Thoracic aorta (tissue), 2 donors: ENCODE measurements at regions not wholly inside any gene's neighbourhood (a gene's known extent, or its start where the extent isn't known, plus 50 kb on each side); places are given as distances from the start of the nearest gene placed in this dataset.
"Not testable (repeated sequence)": the region's sequence is repeated elsewhere in the genome, so short reads cannot be mapped to it uniquely, and the experiment has no call there.

Experiments
- ATAC-seq: fragments of 150-250 bp; one replicate; pipeline ENCODE4 v1.8.0; 2017; ENCODE audit warnings: low read depth; ENCODE audit not compliant: insufficient number of reproducible peaks, low FRiP score
- DNase-seq: peaks from one replicate; pipeline ENCODE4 v3.0.0-alpha.2; 2020; ENCODE audit warnings: low spot score
- H3K27ac ChIP-seq, 2 donors: fragments of 200-600 bp; sonication (generic); 1 replicate in 1 of 2; 2 replicates in 1 of 2; pipeline ENCODE4 v1.5.1; 2016; ENCODE audit warnings: mild to moderate bottlenecking in 2 of 2, moderate library complexity in 2 of 2
- H3K27me3 ChIP-seq: fragments of 200-600 bp; sonication (generic); replicated peaks from 2 replicates; pipeline ENCODE4 v1.6.0; 2016; ENCODE audit warnings: mild to moderate bottlenecking; ENCODE audit not compliant: insufficient read depth
- H3K36me3 ChIP-seq: fragments of 200-600 bp; sonication (generic); one replicate; pipeline ENCODE4 v1.5.1; 2016
- H3K4me1 ChIP-seq, 2 donors: fragments of 200-600 bp; sonication (generic); 1 replicate in 1 of 2; 2 replicates in 1 of 2; pipeline versions ENCODE4 v1.5.1 to v1.6.0; 2016; ENCODE audit warnings: low read depth in 2 of 2, mild to moderate bottlenecking in 1 of 2; ENCODE audit not compliant: control insufficient read depth in 1 of 2
- H3K4me3 ChIP-seq: fragments of 200-600 bp; sonication (generic); 2 replicates; pipeline ENCODE4 v1.5.1; 2016; ENCODE audit warnings: mild to moderate bottlenecking
- H3K9me3 ChIP-seq: fragments of 200-600 bp; sonication (generic); 2 replicates; pipeline ENCODE4 v1.5.1; 2016
- TF ChIP-seq, protein P1 (sequence below): fragments of 200-600 bp; sonication (generic); IDR thresholded peaks from one replicate; pipeline ENCODE4 v1.5.1; 2019; ENCODE audit warnings: antibody characterized with exemption

DNA sequence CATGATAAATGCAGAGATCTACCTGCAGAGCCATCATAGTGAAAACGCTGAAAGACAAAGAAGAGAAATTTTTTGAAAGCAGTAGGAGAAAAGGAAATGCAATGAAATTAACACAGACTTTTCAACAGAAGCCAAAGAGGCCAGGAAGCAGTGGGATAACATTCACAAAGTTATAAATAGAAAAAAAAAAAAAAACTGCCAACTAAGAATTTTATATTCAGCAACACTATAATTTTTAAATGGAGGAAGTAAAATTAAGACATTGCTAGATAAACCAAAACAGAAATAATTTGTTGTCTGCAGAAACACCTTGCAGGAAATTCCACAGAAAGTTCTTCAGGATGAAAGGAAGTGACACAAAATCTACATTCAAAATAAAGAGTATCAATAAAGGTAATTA is 591.5 kb upstream of the ID4 start:
- H3K36me3 ChIP-seq = no peaks in the 10 kb centered on the region
- no peak overlapping the region for H3K27ac ChIP-seq
- DNase-seq (no peak), ATAC-seq (no peak)
- TF ChIP-seq, protein P1, sequence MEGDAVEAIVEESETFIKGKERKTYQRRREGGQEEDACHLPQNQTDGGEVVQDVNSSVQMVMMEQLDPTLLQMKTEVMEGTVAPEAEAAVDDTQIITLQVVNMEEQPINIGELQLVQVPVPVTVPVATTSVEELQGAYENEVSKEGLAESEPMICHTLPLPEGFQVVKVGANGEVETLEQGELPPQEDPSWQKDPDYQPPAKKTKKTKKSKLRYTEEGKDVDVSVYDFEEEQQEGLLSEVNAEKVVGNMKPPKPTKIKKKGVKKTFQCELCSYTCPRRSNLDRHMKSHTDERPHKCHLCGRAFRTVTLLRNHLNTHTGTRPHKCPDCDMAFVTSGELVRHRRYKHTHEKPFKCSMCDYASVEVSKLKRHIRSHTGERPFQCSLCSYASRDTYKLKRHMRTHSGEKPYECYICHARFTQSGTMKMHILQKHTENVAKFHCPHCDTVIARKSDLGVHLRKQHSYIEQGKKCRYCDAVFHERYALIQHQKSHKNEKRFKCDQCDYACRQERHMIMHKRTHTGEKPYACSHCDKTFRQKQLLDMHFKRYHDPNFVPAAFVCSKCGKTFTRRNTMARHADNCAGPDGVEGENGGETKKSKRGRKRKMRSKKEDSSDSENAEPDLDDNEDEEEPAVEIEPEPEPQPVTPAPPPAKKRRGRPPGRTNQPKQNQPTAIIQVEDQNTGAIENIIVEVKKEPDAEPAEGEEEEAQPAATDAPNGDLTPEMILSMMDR = no peak
- no peaks in the 10 kb centered on the region for H3K27me3 ChIP-seq
- no peaks in the 10 kb centered on the region for H3K4me1 ChIP-seq
- no peak overlapping the region for H3K4me3 ChIP-seq
- H3K9me3 ChIP-seq = peaks cover 10% of the 10 kb centered on the region

DNA sequence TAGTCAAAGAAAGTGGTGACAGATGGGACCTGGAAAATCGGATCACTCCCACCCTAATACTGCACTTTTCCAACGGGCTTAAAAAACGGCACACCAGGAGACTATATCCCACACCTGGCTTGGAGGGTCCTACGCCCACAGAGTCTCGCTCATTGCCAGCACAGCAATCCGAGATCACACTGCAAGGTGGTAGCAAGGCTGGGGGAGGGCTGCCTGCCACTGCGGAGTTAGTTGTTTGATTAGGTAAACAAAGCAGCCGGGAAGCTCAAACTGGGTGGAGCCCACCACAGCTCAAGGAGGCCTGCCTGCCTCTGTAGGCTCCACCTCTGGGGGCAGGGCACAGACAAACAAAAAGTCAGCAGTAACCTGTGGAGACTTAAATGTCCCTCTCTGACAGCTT is 590.0 kb upstream of the ID4 start:
- not testable (repeated sequence) for ATAC-seq, H3K36me3 ChIP-seq, H3K4me3 ChIP-seq, H3K9me3 ChIP-seq, H3K27ac ChIP-seq, DNase-seq, H3K4me1 ChIP-seq, H3K27me3 ChIP-seq

DNA sequence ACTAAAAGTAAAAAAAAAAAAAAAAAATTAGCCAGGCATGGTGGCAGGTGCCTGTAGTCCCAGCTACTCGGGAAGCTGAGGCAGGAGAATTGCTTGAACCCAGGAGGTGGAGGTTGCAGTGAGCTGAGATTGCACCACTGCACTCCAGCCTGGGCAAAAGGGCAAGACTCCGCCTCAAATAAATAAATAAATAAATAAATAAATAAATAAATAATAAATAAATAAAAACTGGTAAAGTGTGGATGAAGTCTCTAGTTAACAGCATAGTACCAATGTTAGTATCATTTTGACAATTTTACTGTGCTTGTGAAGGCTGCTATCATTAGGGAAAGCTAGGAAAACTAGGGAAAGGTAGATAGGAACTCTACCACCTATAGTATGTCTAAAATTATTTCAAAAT is 581.0 kb upstream of the ID4 start:
- not testable (repeated sequence) for H3K27ac ChIP-seq, DNase-seq, ATAC-seq, H3K36me3 ChIP-seq, H3K27me3 ChIP-seq, H3K4me3 ChIP-seq, H3K4me1 ChIP-seq, H3K9me3 ChIP-seq

DNA sequence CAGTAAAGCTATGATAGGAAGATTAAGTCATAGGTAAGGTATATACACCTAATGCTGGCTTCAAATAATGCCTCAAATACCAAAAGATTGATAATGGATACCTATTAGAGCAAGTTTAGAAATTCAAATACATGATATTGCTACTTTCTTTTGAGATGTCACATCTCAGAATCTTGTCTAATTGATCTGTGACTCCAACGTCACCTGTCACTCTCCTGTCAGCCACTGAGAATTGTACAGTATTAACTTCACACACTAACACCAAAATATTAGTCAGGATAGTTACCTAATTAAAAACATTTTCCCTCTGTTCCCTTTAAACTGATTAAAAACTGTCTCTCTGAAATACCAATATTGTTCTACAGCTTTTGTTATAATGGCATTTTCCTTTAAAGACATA is 575.5 kb upstream of the ID4 start:
- H3K4me1 ChIP-seq = peaks cover 0 to 5% of the 10 kb centered on the region in 2 donors
- no peak overlapping the region for H3K27ac ChIP-seq
- ATAC-seq = no peak

DNA sequence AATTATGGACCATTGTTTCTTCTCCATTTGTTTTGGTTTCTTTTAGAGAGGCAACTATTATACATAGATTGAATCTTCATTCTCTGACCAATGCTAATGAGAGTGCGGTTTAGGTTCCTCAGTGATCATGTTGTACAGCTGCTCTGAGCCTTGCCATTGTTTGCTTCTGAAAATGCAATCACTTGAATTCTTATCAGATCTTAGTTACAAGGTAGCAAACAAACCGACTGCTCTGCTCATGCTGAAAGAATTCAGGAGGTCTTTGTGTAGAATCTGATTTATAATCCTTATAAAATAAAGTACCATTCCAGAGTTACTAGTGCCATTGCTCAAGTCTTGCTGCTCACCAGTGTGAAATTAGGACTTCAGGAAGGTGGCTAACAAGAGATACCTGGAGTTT is 569.1 kb upstream of the ID4 start:
- ATAC-seq (no peak), DNase-seq (no peak)
- H3K9me3 ChIP-seq = peaks cover 4% of the 10 kb centered on the region
- H3K27me3 ChIP-seq = no peaks in the 10 kb centered on the region
- no peak overlapping the region for H3K4me3 ChIP-seq
- H3K4me1 ChIP-seq = peaks cover 0 to 5% of the 10 kb centered on the region in 2 donors
- TF ChIP-seq, protein P1 = no peak
- no peaks in the 10 kb centered on the region for H3K36me3 ChIP-seq
- no peak overlapping the region for H3K27ac ChIP-seq

More for the DNA sequence above, 575.5 kb upstream of the ID4 start:
- TF ChIP-seq, protein P1 = no peak
- H3K36me3 ChIP-seq = no peaks in the 10 kb centered on the region
- DNase-seq = no peak
- H3K27me3 ChIP-seq = no peaks in the 10 kb centered on the region
- H3K9me3 ChIP-seq = no peaks in the 10 kb centered on the region
- H3K4me3 ChIP-seq = no peak overlapping the region

DNA sequence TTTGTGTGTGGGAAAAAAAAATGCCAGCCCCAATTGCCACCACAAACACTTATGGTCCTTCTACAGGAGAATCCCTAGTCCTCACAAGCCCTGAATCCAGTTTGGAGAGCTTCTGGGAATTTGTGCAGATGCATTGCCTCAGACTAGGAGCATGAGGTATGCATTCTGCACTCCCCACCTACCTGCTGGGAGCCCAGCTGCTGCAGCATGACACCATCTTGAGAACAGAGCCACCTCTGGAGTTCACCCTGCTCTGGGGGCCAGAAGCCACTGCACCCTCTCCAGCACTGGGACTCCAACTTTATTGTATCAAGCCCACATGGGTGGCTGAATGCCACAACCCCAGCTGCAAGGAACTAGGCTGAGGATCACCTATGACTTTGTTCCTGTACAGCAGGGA is 568.5 kb upstream of the ID4 start:
- H3K27me3 ChIP-seq = no peaks in the 10 kb centered on the region
- peaks cover 4% of the 10 kb centered on the region for H3K9me3 ChIP-seq
- H3K36me3 ChIP-seq = no peaks in the 10 kb centered on the region
- ATAC-seq (no peak), DNase-seq (no peak)
- TF ChIP-seq, protein P1 = no peak
- peaks cover 0 to 5% of the 10 kb centered on the region in 2 donors for H3K4me1 ChIP-seq
- no peak overlapping the region for H3K4me3 ChIP-seq
- no peak overlapping the region for H3K27ac ChIP-seq
